ENCODE measurements at regions not wholly inside any gene's neighbourhood (a gene's known extent, or its start where the extent isn't known, plus 50 kb on each side); places are given as distances from the start of the nearest gene placed in this dataset.

GRCh38 chr12:111178181-111179081 is 190.5 kb downstream of the PHETA1 start:
- H3K27me3 Mint-ChIP-seq (ENCODE audit: low read depth) = peaks cover 21% of the 10 kb centered on the region
- DNase-seq = no peak
- no peak overlapping the region for H3K4me3 Mint-ChIP-seq
- no peaks in the 10 kb centered on the region for H3K4me1 Mint-ChIP-seq (ENCODE audit: low read depth)
- no peak overlapping the region for H3K27ac Mint-ChIP-seq
- no peaks in the 10 kb centered on the region for H3K36me3 Mint-ChIP-seq (ENCODE audit: insufficient read depth in 2 of 2)
- no peaks in the 10 kb centered on the region for H3K9me3 Mint-ChIP-seq
- ATAC-seq (replicated peaks in 1 of 2) = no peak

DNA sequence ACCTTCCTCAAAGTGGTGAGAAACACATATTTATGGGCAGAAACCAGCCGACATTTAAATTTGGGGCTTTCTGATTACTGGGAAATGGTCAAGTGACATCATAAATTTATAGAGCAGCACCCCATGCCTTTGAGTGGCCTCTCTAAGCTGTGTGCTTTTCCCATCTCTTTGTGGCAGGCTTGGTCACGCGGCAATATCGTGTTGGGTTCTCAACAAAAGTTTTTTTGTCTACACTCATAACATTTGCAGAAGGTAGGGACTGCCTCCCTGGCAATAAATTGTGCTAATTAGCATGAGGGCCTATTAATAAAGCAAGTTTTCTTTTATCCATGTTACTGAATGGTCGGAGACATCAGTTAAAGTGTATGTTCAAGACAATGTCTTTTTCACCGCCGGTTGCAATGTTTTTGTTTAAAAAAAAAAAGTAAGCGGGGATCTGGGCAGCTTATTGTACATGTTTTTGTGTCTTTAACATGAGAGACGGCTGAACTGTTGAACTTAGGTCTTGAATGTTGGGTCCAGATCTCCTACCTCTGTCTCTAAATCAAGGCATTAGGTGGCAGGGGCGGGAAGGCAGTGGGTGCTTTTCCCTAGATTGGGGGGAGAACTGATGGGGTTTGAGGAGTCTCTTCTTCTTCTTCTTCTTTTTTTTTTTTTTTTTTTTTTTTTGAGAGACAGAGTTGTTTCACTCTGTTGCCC is 193.3 kb downstream of the PHETA1 start:
- no peak overlapping the region for H3K27ac Mint-ChIP-seq
- ATAC-seq (replicated peaks in 1 of 2) (no peak), DNase-seq (no peak)
- H3K9me3 Mint-ChIP-seq = no peaks in the 10 kb centered on the region
- no peak overlapping the region for H3K4me3 Mint-ChIP-seq
- H3K4me1 Mint-ChIP-seq (ENCODE audit: low read depth) = no peaks in the 10 kb centered on the region
- H3K36me3 Mint-ChIP-seq (ENCODE audit: insufficient read depth in 2 of 2) = no peaks in the 10 kb centered on the region
- H3K27me3 Mint-ChIP-seq (ENCODE audit: low read depth) = peaks cover 6% of the 10 kb centered on the region

GRCh38 chr12:111174961-111175345 is 193.9 kb downstream of the PHETA1 start:
- no peak for DNase-seq
- Mint-ChIP-seq H3K4me3 (no peak overlapping the region), H3K27me3 (ENCODE audit: low read depth) (no peaks in the 10 kb centered on the region), H3K36me3 (ENCODE audit: insufficient read depth in 2 of 2) (no peaks in the 10 kb centered on the region), H3K27ac (no peak overlapping the region), H3K9me3 (no peaks in the 10 kb centered on the region), H3K4me1 (ENCODE audit: low read depth) (no peaks in the 10 kb centered on the region)
- no peak for ATAC-seq (replicated peaks in 1 of 2)

- no peak for ATAC-seq (replicated peaks in 1 of 2)
- peak in 1 of 2 donors; percentile 4 for DNase-seq
- H3K27me3 Mint-ChIP-seq (ENCODE audit: low read depth) = no peaks in the 10 kb centered on the region
- H3K4me3 Mint-ChIP-seq = no peak overlapping the region
- no peak overlapping the region for H3K27ac Mint-ChIP-seq
- no peaks in the 10 kb centered on the region for H3K9me3 Mint-ChIP-seq
- H3K36me3 Mint-ChIP-seq (ENCODE audit: insufficient read depth in 2 of 2) = no peaks in the 10 kb centered on the region
- H3K4me1 Mint-ChIP-seq (ENCODE audit: low read depth) = no peaks in the 10 kb centered on the region
Observed at GRCh38 chr12:111174251-111174960, 194.5 kb downstream of the PHETA1 start.

DNA sequence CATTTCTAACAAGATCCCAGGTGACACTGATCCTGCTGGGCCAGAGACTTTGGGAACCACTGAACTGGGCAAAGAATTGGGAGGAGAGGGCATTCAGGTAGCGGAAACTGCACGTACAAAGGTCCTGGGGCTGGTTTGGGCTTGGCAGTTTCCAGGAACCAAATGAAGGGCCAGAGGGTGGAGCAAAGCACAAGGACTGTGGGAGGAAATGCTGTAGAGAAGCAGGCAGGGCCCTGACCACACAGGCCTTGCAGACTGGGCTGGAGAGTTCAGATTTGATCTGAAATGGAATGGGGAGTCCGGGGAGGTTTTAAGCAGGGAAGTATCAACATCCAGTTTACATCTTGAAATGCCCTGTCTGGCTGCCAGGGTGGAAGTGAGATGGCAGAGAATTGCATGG is 195.1 kb downstream of the PHETA1 start:
- no peak overlapping the region for H3K27ac Mint-ChIP-seq

GRCh38 chr12:111173391-111173790 is 195.5 kb downstream of the PHETA1 start:
- Mint-ChIP-seq H3K27me3 (ENCODE audit: low read depth) (no peaks in the 10 kb centered on the region), H3K4me1 (ENCODE audit: low read depth) (no peaks in the 10 kb centered on the region), H3K4me3 (no peak overlapping the region), H3K9me3 (no peaks in the 10 kb centered on the region), H3K36me3 (ENCODE audit: insufficient read depth in 2 of 2) (no peaks in the 10 kb centered on the region), H3K27ac (no peak overlapping the region)
- ATAC-seq (replicated peaks in 1 of 2) (no peak), DNase-seq (no peak)

More for the DNA sequence above, 195.1 kb downstream of the PHETA1 start:
- Mint-ChIP-seq H3K9me3 (no peaks in the 10 kb centered on the region), H3K4me3 (no peak overlapping the region), H3K36me3 (ENCODE audit: insufficient read depth in 2 of 2) (no peaks in the 10 kb centered on the region), H3K27me3 (ENCODE audit: low read depth) (no peaks in the 10 kb centered on the region), H3K4me1 (ENCODE audit: low read depth) (no peaks in the 10 kb centered on the region)
- ATAC-seq (replicated peaks in 1 of 2) (no peak), DNase-seq (no peak)

- Mint-ChIP-seq H3K4me1 (ENCODE audit: low read depth) (no peaks in the 10 kb centered on the region), H3K36me3 (ENCODE audit: insufficient read depth in 2 of 2) (no peaks in the 10 kb centered on the region), H3K27me3 (ENCODE audit: low read depth) (no peaks in the 10 kb centered on the region), H3K27ac (no peak overlapping the region), H3K9me3 (no peaks in the 10 kb centered on the region), H3K4me3 (no peak overlapping the region)
- ATAC-seq (replicated peaks in 1 of 2) (no peak), DNase-seq (no peak)
Observed at GRCh38 chr12:111172786-111173185, 196.1 kb downstream of the PHETA1 start.

DNA sequence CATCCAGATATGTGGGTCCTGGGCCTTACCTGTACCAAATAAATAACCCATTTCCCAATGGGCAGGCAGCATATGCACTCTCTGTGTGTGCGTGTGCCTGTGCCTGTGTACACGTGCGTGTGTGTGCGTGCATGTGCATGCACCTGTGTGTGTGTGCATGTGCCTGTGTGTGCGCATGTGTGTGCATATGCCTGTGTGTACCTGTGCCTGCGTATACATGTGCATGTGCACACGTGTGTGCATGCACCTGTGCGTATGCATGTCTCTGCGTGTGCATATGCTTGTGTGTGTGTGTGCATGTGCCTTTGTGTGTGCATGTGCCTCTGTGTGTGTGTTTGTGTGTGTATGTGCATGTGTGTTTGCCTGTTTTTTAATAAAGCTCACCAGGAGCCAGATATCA is 197.1 kb downstream of the PHETA1 start:
- Mint-ChIP-seq H3K27me3 (ENCODE audit: low read depth) (no peaks in the 10 kb centered on the region), H3K27ac (no peak overlapping the region), H3K4me1 (ENCODE audit: low read depth) (no peaks in the 10 kb centered on the region), H3K36me3 (ENCODE audit: insufficient read depth in 2 of 2) (no peaks in the 10 kb centered on the region), H3K9me3 (no peaks in the 10 kb centered on the region), H3K4me3 (no peak overlapping the region)
- ATAC-seq (replicated peaks in 1 of 2) (no peak), DNase-seq (no peak)

DNA sequence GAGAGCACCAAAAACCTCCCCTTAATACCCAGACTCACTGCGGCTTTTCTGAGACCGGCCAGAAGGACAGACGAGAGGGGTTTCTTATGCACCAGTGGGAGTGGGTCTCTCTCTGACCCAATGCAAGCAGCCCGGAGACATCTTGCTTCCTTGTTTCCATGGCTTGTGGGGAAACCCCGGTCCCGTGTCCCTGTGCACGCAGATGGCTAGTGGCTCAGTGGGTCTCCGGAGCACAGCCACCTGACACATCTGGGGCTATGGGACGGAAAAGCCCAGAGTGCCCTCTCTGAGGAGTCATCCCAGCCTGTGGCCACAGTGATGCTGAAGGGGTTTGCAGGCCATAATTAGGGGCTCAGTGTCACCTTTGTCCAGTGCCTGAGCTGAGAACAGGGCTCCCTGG is 197.6 kb downstream of the PHETA1 start:
- no peak for DNase-seq
- H3K36me3 Mint-ChIP-seq (ENCODE audit: insufficient read depth in 2 of 2) = no peaks in the 10 kb centered on the region
- H3K27me3 Mint-ChIP-seq (ENCODE audit: low read depth) = no peaks in the 10 kb centered on the region
- ATAC-seq (replicated peaks in 1 of 2) = no peak
- no peaks in the 10 kb centered on the region for H3K4me1 Mint-ChIP-seq (ENCODE audit: low read depth)
- H3K9me3 Mint-ChIP-seq = no peaks in the 10 kb centered on the region
- H3K27ac Mint-ChIP-seq = no peak overlapping the region
- no peak overlapping the region for H3K4me3 Mint-ChIP-seq

- H3K36me3 Mint-ChIP-seq (ENCODE audit: insufficient read depth in 2 of 2) = no peaks in the 10 kb centered on the region
- DNase-seq = no peak
- H3K27ac Mint-ChIP-seq = no peak overlapping the region
- H3K4me3 Mint-ChIP-seq = no peak overlapping the region
- H3K4me1 Mint-ChIP-seq (ENCODE audit: low read depth) = no peaks in the 10 kb centered on the region
- no peaks in the 10 kb centered on the region for H3K9me3 Mint-ChIP-seq
- no peaks in the 10 kb centered on the region for H3K27me3 Mint-ChIP-seq (ENCODE audit: low read depth)
- no peak for ATAC-seq (replicated peaks in 1 of 2)
Observed at GRCh38 chr12:111170543-111170942, 198.4 kb downstream of the PHETA1 start.

- Mint-ChIP-seq H3K27ac (no peak overlapping the region), H3K9me3 (no peaks in the 10 kb centered on the region), H3K4me3 (no peak overlapping the region), H3K4me1 (ENCODE audit: low read depth) (no peaks in the 10 kb centered on the region), H3K36me3 (ENCODE audit: insufficient read depth in 2 of 2) (no peaks in the 10 kb centered on the region), H3K27me3 (ENCODE audit: low read depth) (no peaks in the 10 kb centered on the region)
- no peak for ATAC-seq (replicated peaks in 1 of 2)
- no peak for DNase-seq
Observed at GRCh38 chr12:111169456-111169855, 199.4 kb downstream of the PHETA1 start.

DNA sequence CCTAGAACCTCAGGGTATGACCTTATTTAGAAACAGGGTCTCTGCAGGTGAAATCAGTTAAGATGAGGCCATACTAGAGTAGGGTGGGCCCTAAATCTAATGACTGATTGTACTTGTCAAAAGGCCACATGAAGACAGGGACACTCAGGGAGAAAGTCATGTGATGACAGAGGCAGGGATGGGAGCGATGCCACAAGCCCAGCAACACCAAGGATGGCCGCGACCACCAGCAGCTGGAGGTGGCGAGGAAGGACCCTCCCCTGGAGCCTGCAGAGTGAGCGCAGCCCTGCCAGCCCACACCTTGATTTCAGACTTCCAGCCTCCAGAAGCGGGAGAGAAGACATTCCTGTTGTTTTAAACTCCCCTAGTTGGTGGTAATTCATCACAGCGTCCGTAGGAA is 199.9 kb downstream of the PHETA1 start:
- no peaks in the 10 kb centered on the region for H3K36me3 Mint-ChIP-seq (ENCODE audit: insufficient read depth in 2 of 2)
- ATAC-seq (replicated peaks in 1 of 2) (no peak), DNase-seq (no peak)
- H3K4me3 Mint-ChIP-seq = no peak overlapping the region
- H3K27ac Mint-ChIP-seq = no peak overlapping the region
- H3K27me3 Mint-ChIP-seq (ENCODE audit: low read depth) = no peaks in the 10 kb centered on the region
- H3K4me1 Mint-ChIP-seq (ENCODE audit: low read depth) = no peaks in the 10 kb centered on the region
- H3K9me3 Mint-ChIP-seq = no peaks in the 10 kb centered on the region

All from activated T-cell treated with anti-CD3 and anti-CD28 coated beads, Interleukin-2, amount 50 U/mL, for 72 hours (primary cell).